ENCODE measurements at regions not wholly inside any gene's neighbourhood (a gene's known extent, or its start where the extent isn't known, plus 50 kb on each side); places are given as distances from the start of the nearest gene placed in this dataset.

- H3K27ac ChIP-seq, result no peak overlapping the region
- no peaks in the 10 kb centered on the region for H3K4me1 ChIP-seq (ENCODE audit: insufficient read depth)
- WGBS (ENCODE audit: low lambda C conversion rate, missing lambda C conversion rate), result 80% methylated on average over 8 of the region's 8 CpGs
- no peak for DNase-seq (ENCODE audit: low spot score)
- H3K4me3 ChIP-seq, result no peak overlapping the region
- H3K4me2 ChIP-seq, result no peak overlapping the region
- no peak for TF ChIP-seq EZH2phosphoT487 (IDR thresholded peaks at IDR 0.05; ENCODE audit: low read depth, severe bottlenecking, unreplicated experiment)
- no peak for TF ChIP-seq EZH2 (IDR thresholded peaks at IDR 0.05; ENCODE audit: borderline replicate concordance)
- TF ChIP-seq, protein P1, sequence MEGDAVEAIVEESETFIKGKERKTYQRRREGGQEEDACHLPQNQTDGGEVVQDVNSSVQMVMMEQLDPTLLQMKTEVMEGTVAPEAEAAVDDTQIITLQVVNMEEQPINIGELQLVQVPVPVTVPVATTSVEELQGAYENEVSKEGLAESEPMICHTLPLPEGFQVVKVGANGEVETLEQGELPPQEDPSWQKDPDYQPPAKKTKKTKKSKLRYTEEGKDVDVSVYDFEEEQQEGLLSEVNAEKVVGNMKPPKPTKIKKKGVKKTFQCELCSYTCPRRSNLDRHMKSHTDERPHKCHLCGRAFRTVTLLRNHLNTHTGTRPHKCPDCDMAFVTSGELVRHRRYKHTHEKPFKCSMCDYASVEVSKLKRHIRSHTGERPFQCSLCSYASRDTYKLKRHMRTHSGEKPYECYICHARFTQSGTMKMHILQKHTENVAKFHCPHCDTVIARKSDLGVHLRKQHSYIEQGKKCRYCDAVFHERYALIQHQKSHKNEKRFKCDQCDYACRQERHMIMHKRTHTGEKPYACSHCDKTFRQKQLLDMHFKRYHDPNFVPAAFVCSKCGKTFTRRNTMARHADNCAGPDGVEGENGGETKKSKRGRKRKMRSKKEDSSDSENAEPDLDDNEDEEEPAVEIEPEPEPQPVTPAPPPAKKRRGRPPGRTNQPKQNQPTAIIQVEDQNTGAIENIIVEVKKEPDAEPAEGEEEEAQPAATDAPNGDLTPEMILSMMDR (IDR thresholded peaks at IDR 0.05; ENCODE audit: poor library complexity), result no peak
- no peaks in the 10 kb centered on the region for H4K20me1 ChIP-seq (ENCODE audit: insufficient read depth, poor library complexity, severe bottlenecking)
- no peaks in the 10 kb centered on the region for H3K79me2 ChIP-seq
- H3K9me3 ChIP-seq (ENCODE audit: low read depth), result no peaks in the 10 kb centered on the region
- H3K27me3 ChIP-seq, result no peaks in the 10 kb centered on the region
- H3K9me2 ChIP-seq (replicated peaks; ENCODE audit: insufficient read depth), result no peaks in the 10 kb centered on the region
- no peak overlapping the region for H2AFZ ChIP-seq
- H3K36me3 ChIP-seq (replicated peaks; ENCODE audit: insufficient read depth, low read depth), result no peaks in the 10 kb centered on the region
These were observed 511.6 kb upstream of the PROK2 start for GRCh38 chr3:72296477-72297111.

DNA sequence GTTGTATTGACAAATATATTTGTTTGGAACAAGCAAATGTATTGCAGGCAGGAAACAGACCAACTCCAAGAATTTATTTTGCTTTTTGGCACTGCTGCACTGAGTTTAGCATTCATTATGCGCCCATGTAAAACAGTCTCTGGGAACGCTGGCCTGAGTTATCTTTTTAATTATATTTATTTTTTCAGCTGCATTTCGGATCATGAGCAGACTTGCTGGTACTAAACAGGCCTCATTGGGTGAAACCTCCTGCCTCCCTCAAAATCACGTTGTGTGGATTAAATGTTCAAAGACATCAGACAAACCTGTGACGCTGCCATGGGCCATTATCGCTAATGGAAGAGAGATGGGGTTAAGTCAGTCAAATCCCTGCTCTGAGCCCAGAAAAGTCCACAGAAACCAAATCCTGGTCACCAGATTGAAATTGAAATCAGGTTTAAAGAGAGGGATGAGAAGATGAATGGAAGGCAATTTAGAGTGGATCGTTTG, 511.1 kb upstream of the PROK2 start:
- no peak overlapping the region for H3K4me2 ChIP-seq
- H3K4me3 ChIP-seq, result no peak overlapping the region
- DNase-seq (ENCODE audit: low spot score), result no peak
- H3K27ac ChIP-seq, result no peak overlapping the region
- H3K79me2 ChIP-seq, result no peaks in the 10 kb centered on the region
- no peaks in the 10 kb centered on the region for H3K9me2 ChIP-seq (replicated peaks; ENCODE audit: insufficient read depth)
- H3K4me1 ChIP-seq (ENCODE audit: insufficient read depth), result no peaks in the 10 kb centered on the region
- H3K9me3 ChIP-seq (ENCODE audit: low read depth), result no peaks in the 10 kb centered on the region
- TF ChIP-seq, protein P1 (IDR thresholded peaks at IDR 0.05; ENCODE audit: poor library complexity), result no peak
- no peak for TF ChIP-seq EZH2phosphoT487 (IDR thresholded peaks at IDR 0.05; ENCODE audit: low read depth, severe bottlenecking, unreplicated experiment)
- TF ChIP-seq EZH2 (IDR thresholded peaks at IDR 0.05; ENCODE audit: borderline replicate concordance), result no peak
- no peaks in the 10 kb centered on the region for H3K27me3 ChIP-seq
- no peaks in the 10 kb centered on the region for H4K20me1 ChIP-seq (ENCODE audit: insufficient read depth, poor library complexity, severe bottlenecking)
- H3K36me3 ChIP-seq (replicated peaks; ENCODE audit: insufficient read depth, low read depth), result no peaks in the 10 kb centered on the region
- no peak overlapping the region for H2AFZ ChIP-seq
- WGBS (ENCODE audit: low lambda C conversion rate, missing lambda C conversion rate), result 81% methylated on average over 7 of the region's 7 CpGs

DNA sequence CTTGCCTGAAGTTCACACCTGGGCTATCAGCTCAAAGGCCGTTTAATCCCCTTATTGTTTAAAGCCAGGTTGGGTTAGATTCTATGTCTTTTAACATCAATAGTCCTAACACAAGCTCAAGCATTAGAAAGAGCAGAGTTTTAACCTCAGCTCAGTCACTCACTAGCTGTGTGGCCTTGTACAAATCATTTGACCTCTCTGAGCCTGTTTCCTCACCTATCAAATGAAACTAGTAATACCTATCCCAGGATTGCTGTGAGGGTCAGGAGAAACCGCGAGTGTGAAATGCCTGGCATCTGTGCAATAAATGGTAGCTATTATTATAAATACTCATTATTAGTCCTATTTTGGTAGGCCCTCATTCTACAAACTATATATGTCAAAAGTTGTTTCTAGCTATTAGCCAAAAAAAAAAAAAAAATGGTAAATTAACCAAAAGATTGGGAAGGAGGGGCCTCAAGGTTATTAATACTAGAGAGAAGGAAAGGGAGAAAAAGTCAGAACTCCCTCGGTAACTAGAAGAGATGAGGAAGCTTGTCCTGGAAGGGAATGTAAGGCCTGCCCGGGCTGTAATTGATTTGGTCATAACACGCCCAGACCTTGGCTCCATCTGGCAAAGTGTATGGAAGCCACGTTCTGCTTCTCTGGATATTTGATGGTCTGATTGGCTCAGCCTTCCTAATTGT, 510.5 kb upstream of the PROK2 start:
- no peaks in the 10 kb centered on the region for H3K36me3 ChIP-seq (replicated peaks; ENCODE audit: insufficient read depth, low read depth)
- H3K27ac ChIP-seq, result no peak overlapping the region
- H3K9me2 ChIP-seq (replicated peaks; ENCODE audit: insufficient read depth), result no peaks in the 10 kb centered on the region
- H3K79me2 ChIP-seq, result no peaks in the 10 kb centered on the region
- DNase-seq (ENCODE audit: low spot score), result no peak
- TF ChIP-seq, protein P1 (IDR thresholded peaks at IDR 0.05; ENCODE audit: poor library complexity), result no peak
- TF ChIP-seq EZH2 (IDR thresholded peaks at IDR 0.05; ENCODE audit: borderline replicate concordance) (no peak), EZH2phosphoT487 (IDR thresholded peaks at IDR 0.05; ENCODE audit: low read depth, severe bottlenecking, unreplicated experiment) (no peak)
- WGBS (ENCODE audit: low lambda C conversion rate, missing lambda C conversion rate), result 74% methylated on average over 7 of the region's 7 CpGs
- no peak overlapping the region for H2AFZ ChIP-seq
- no peaks in the 10 kb centered on the region for H3K27me3 ChIP-seq
- no peaks in the 10 kb centered on the region for H3K9me3 ChIP-seq (ENCODE audit: low read depth)
- no peaks in the 10 kb centered on the region for H3K4me1 ChIP-seq (ENCODE audit: insufficient read depth)
- no peaks in the 10 kb centered on the region for H4K20me1 ChIP-seq (ENCODE audit: insufficient read depth, poor library complexity, severe bottlenecking)
- no peak overlapping the region for H3K4me2 ChIP-seq
- no peak overlapping the region for H3K4me3 ChIP-seq

Measured in hepatocyte (in vitro differentiated cells).